Left ventricle myocardium inferior (tissue), 1 donor: ENCODE measurements at regions not wholly inside any gene's neighbourhood (a gene's known extent, or its start where the extent isn't known, plus 50 kb on each side); places are given as distances from the start of the nearest gene placed in this dataset.

Experiments used
- DNase-seq: peaks from one replicate; pipeline ENCODE4 v3.0.0-alpha.2; 2020
- H3K27ac ChIP-seq: fragments of 200-600 bp; replicated peaks from 2 replicates; pipeline ENCODE4 v1.8.0; 2021
- H3K27me3 ChIP-seq: fragments of 200-600 bp; 2 replicates; pipeline ENCODE4 v1.8.0; 2021; ENCODE audit warnings: low read depth
- H3K36me3 ChIP-seq: fragments of 200-600 bp; 2 replicates; pipeline ENCODE4 v1.8.0; 2021
- H3K4me1 ChIP-seq: fragments of 200-600 bp; 2 replicates; pipeline ENCODE4 v1.8.0; 2021
- H3K4me3 ChIP-seq: fragments of 200-600 bp; 2 replicates; pipeline ENCODE4 v1.8.0; 2021; ENCODE audit warnings: mild to moderate bottlenecking, moderate library complexity
- H3K9me3 ChIP-seq: fragments of 200-600 bp; replicated peaks from 2 replicates; pipeline ENCODE4 v1.8.0; 2021
- CTCF ChIP-seq: fragments of 200-600 bp; IDR thresholded peaks from 2 replicates; pipeline ENCODE4 v1.8.0; 2021; ENCODE audit warnings: antibody characterized with exemption, mild to moderate bottlenecking, borderline replicate concordance
- intact Hi-C: fragments of 100-400 bp; cut with micrococcal nuclease; formaldehyde crosslinking; loops from one replicate; pipeline ENCODE4 v1.11.0; 2022
- donor health status: DM: no; HTN: yes; CAD: no; lungs with severe emphysema.

GRCh38 chr15:88752951-88753350, 50.3 kb upstream of the ACAN start:
- H3K4me1 ChIP-seq: no peaks in the 10 kb centered on the region
- no peaks in the 10 kb centered on the region for H3K36me3 ChIP-seq
- H3K9me3 ChIP-seq: no peaks in the 10 kb centered on the region
- no peak for TF ChIP-seq CTCF
- no peak overlapping the region for H3K4me3 ChIP-seq
- no peak for DNase-seq
- intact Hi-C loops: no loop called here
- peaks cover 34% of the 10 kb centered on the region for H3K27me3 ChIP-seq
- H3K27ac ChIP-seq: no peak overlapping the region
